CD4-positive, alpha-beta T cell treated with Interleukin-15 for 1 hour (primary cell): ENCODE measurements at regions not wholly inside any gene's neighbourhood (a gene's known extent, or its start where the extent isn't known, plus 50 kb on each side); places are given as distances from the start of the nearest gene placed in this dataset.

Experiments used
- DNase-seq: peaks from one replicate; pipeline ENCODE4 v3.0.0-alpha.2; 2020

GRCh38 chr4:140211161-140211560 lies 57.2 kb upstream of the MAML3 start:
- DNase-seq = no peak

- DNase-seq = no peak
Observed at GRCh38 chr4:140208921-140209320, 54.9 kb upstream of the MAML3 start.
